ENCODE measurements at regions not wholly inside any gene's neighbourhood (a gene's known extent, or its start where the extent isn't known, plus 50 kb on each side); places are given as distances from the start of the nearest gene placed in this dataset.

GRCh38 chr1:55650444-55650843 lies 435.3 kb upstream of the USP24 start:
- no peak for DNase-seq (ENCODE audit: low read depth in 3 of 3, low spot score in 1 of 3)

GRCh38 chr1:55646181-55646580 lies 431.0 kb upstream of the USP24 start:
- no peak for DNase-seq (ENCODE audit: low read depth in 3 of 3, low spot score in 1 of 3)

GRCh38 chr1:55645270-55645669 lies 430.1 kb upstream of the USP24 start:
- DNase-seq (ENCODE audit: low read depth in 3 of 3, low spot score in 1 of 3), result no peak

- DNase-seq (ENCODE audit: low read depth in 3 of 3, low spot score in 1 of 3), result no peak
These were observed 426.8 kb upstream of the USP24 start for GRCh38 chr1:55641947-55642346.

- DNase-seq (ENCODE audit: low read depth in 3 of 3, low spot score in 1 of 3), result peak in 1 of 3 donors; percentile 1
These were observed 425.7 kb upstream of the USP24 start for GRCh38 chr1:55640708-55641473.

GRCh38 chr1:55639526-55639925 lies 424.4 kb upstream of the USP24 start:
- DNase-seq (ENCODE audit: low read depth in 3 of 3, low spot score in 1 of 3), result no peak

GRCh38 chr1:55639051-55639450 lies 423.9 kb upstream of the USP24 start:
- DNase-seq (ENCODE audit: low read depth in 3 of 3, low spot score in 1 of 3), result no peak

GRCh38 chr1:55636696-55637095 lies 421.5 kb upstream of the USP24 start:
- DNase-seq (ENCODE audit: low read depth in 3 of 3, low spot score in 1 of 3), result no peak

GRCh38 chr1:55635856-55636255 lies 420.7 kb upstream of the USP24 start:
- no peak for DNase-seq (ENCODE audit: low read depth in 3 of 3, low spot score in 1 of 3)

- no peak for DNase-seq (ENCODE audit: low read depth in 3 of 3, low spot score in 1 of 3)
These were observed 419.4 kb upstream of the USP24 start for GRCh38 chr1:55634516-55634915.

- DNase-seq (ENCODE audit: low read depth in 3 of 3, low spot score in 1 of 3), result no peak
These were observed 417.7 kb upstream of the USP24 start for GRCh38 chr1:55632906-55633305.

- DNase-seq (ENCODE audit: low read depth in 3 of 3, low spot score in 1 of 3), result no peak
These were observed 416.9 kb upstream of the USP24 start for GRCh38 chr1:55632058-55632457.

GRCh38 chr1:55631509-55631908 lies 416.3 kb upstream of the USP24 start:
- DNase-seq (ENCODE audit: low read depth in 3 of 3, low spot score in 1 of 3), result no peak

GRCh38 chr1:55626326-55626725 lies 411.2 kb upstream of the USP24 start:
- DNase-seq (ENCODE audit: low read depth in 3 of 3, low spot score in 1 of 3), result no peak

GRCh38 chr1:55624766-55625165 lies 409.6 kb upstream of the USP24 start:
- no peak for DNase-seq (ENCODE audit: low read depth in 3 of 3, low spot score in 1 of 3)

- DNase-seq (ENCODE audit: low read depth in 3 of 3, low spot score in 1 of 3), result no peak
These were observed 408.1 kb upstream of the USP24 start for GRCh38 chr1:55623311-55623710.

- DNase-seq (ENCODE audit: low read depth in 3 of 3, low spot score in 1 of 3), result no peak
These were observed 406.9 kb upstream of the USP24 start for GRCh38 chr1:55622074-55622473.

- DNase-seq (ENCODE audit: low read depth in 3 of 3, low spot score in 1 of 3), result no peak
These were observed 403.0 kb upstream of the USP24 start for GRCh38 chr1:55618199-55618598.

- DNase-seq (ENCODE audit: low read depth in 3 of 3, low spot score in 1 of 3), result no peak
These were observed 402.3 kb upstream of the USP24 start for GRCh38 chr1:55617288-55617982.

GRCh38 chr1:55612988-55613387 lies 397.8 kb upstream of the USP24 start:
- DNase-seq (ENCODE audit: low read depth in 3 of 3, low spot score in 1 of 3), result no peak

- no peak for DNase-seq (ENCODE audit: low read depth in 3 of 3, low spot score in 1 of 3)
These were observed 396.0 kb upstream of the USP24 start for GRCh38 chr1:55611123-55611522.

GRCh38 chr1:55610203-55610602 lies 395.0 kb upstream of the USP24 start:
- DNase-seq (ENCODE audit: low read depth in 3 of 3, low spot score in 1 of 3), result no peak

- no peak for DNase-seq (ENCODE audit: low read depth in 3 of 3, low spot score in 1 of 3)
These were observed 394.5 kb upstream of the USP24 start for GRCh38 chr1:55609630-55610029.

All from stimulated activated CD4-positive, alpha-beta T cell treated with anti-CD3 and anti-CD28 coated beads, TNF-alpha, amount 100 ng/mL, for 1 hour (primary cell).